ENCODE measurements at regions not wholly inside any gene's neighbourhood (a gene's known extent, or its start where the extent isn't known, plus 50 kb on each side); places are given as distances from the start of the nearest gene placed in this dataset.
"Not testable (repeated sequence)": the region's sequence is repeated elsewhere in the genome, so short reads cannot be mapped to it uniquely, and the experiment has no call there.

DNA sequence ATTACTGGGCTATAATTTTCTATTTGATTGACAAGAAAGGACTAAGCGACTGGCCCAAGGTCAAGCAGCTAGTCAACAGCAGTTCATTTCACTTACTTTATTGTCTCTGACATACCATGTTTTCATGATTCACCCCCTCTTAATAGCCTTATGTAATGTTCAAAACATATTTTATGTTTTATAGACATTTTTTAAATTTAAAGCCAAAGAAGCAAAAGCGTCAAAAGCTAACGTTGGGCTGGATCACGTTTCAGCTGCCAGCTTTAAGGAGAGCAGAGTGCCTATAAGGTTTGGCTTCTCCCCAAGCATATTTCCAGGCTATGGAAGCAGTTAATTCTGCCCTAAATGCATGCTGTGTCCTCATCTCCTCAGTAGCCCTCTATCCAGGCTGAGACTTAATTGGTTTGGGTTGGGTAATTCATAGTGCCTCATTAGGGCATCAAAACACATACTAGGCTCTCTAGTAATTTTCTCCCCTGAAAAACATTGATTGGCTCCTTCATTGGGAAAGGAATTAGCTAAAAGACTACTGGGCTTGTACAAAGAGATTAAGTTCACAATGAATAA lies 94.8 kb upstream of the CREB1 start:
- Histone ChIP-seq H3K4me1 (ENCODE audit: control insufficient read depth, insufficient read depth, low read length, poor library complexity, severe bottlenecking) (no peaks in the 10 kb centered on the region), H3K27ac (ENCODE audit: low read depth, low read length, severe bottlenecking) (no peak overlapping the region), H3K4me3 (ENCODE audit: extremely low read depth, insufficient read depth, low read length, poor library complexity, severe bottlenecking) (no peak overlapping the region), H3K9me3 (ENCODE audit: control insufficient read depth, low read length) (no peaks in the 10 kb centered on the region), H3K36me3 (ENCODE audit: control insufficient read depth, insufficient read depth, low read length) (no peaks in the 10 kb centered on the region)
- 85 to 94% methylated on average over 3 to 4 of the region's 4 CpGs for WGBS, 2 experiments (ENCODE audit: insufficient coverage in 2 of 2)

DNA sequence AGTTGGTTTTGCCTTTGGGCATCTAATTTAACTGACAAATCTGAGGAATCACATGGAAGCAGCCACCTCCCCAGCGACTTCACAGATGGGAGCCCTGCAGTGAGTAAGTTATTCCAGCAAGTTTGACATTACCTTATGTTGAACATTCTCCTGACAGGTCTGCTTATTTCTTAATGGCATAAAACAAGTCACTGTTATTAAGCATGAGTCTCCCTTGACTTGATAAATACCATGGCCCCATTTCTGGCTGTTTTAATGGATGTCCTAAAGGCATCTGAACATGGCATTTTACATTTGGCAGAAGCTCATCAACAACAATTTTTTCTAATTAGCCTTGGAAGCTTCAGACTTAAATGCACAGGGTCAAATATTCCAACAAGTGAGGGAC lies 92.6 kb upstream of the CREB1 start:
- 83% methylated on average over 1 of the region's 1 CpG for WGBS, 2 experiments (ENCODE audit: insufficient coverage in 2 of 2)
- Histone ChIP-seq H3K27ac (ENCODE audit: low read depth, low read length, severe bottlenecking) (no peak overlapping the region), H3K4me1 (ENCODE audit: control insufficient read depth, insufficient read depth, low read length, poor library complexity, severe bottlenecking) (no peaks in the 10 kb centered on the region), H3K36me3 (ENCODE audit: control insufficient read depth, insufficient read depth, low read length) (no peaks in the 10 kb centered on the region), H3K9me3 (ENCODE audit: control insufficient read depth, low read length) (no peaks in the 10 kb centered on the region), H3K4me3 (ENCODE audit: extremely low read depth, insufficient read depth, low read length, poor library complexity, severe bottlenecking) (no peak overlapping the region)

DNA sequence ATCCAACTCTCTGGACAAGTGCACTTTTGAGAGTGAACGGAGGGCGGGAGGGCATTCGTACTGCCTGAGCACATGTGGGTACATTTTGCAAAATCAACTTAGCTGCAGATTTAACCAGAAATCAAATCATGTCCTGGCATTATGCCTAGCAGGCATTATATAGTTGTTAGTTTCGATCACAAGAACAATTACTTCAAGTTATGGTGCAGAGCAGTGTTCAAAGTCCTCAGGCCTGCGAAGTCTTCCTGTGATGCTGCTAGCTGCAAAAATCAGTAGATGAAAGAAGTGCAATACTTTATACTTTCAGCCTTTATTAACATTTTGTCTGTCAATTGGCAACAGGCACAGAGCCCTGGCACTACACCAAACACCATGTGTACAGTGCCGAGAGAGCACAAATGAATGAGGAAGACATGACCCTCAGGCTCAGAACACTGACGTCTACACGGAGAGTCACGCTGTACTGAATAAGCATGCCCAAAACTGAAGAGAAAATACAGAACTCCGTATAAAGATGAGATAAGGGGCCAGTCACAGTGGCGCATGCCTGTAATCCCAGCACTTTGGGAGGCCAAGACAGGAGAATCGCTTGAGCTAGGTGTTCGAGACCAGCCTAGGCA lies 92.1 kb upstream of the CREB1 start:
- no peak overlapping the region for H3K4me3 ChIP-seq (ENCODE audit: extremely low read depth, insufficient read depth, low read length, poor library complexity, severe bottlenecking)
- no peaks in the 10 kb centered on the region for H3K36me3 ChIP-seq (ENCODE audit: control insufficient read depth, insufficient read depth, low read length)
- 95% methylated on average over 11 to 12 of the region's 13 CpGs for WGBS, 2 experiments (ENCODE audit: insufficient coverage in 2 of 2)
- H3K9me3 ChIP-seq (ENCODE audit: control insufficient read depth, low read length), result no peaks in the 10 kb centered on the region
- no peak overlapping the region for H3K27ac ChIP-seq (ENCODE audit: low read depth, low read length, severe bottlenecking)
- H3K4me1 ChIP-seq (ENCODE audit: control insufficient read depth, insufficient read depth, low read length, poor library complexity, severe bottlenecking), result no peaks in the 10 kb centered on the region

DNA sequence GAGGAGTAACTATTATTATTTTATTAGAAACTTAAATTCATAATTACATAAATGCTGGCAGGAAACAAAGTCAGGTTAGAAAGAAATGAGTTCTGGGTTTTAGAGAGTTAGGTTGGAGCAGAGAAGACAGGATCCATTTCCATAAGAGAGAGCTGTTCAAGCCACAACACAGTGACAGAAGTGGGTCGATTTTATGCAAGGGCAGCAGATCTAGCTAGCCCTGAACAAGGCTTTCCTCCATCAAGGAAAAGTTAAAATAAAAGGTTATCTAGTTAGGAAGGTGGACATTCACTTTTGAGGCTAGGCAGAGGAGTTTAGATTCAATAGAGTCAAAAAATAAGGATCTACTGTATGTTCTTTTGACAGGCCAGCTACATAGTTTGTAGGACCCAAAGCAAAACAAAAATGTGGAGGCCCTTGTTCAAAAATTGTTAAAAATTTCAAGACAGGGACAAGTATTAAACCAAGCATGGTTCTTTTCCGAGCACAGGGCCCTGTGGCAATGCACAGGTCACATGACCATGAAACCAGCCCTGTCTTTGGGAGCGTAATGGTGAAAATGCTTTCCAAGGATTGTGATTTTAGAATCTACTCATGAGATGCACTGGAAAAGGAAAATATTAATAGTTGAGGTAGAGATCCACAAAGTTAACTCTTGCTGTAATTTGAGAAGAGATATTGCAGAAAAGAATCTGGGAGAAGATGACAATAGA lies 91.2 kb upstream of the CREB1 start:
- Histone ChIP-seq H3K9me3 (ENCODE audit: control insufficient read depth, low read length) (no peaks in the 10 kb centered on the region), H3K4me3 (ENCODE audit: extremely low read depth, insufficient read depth, low read length, poor library complexity, severe bottlenecking) (no peak overlapping the region), H3K4me1 (ENCODE audit: control insufficient read depth, insufficient read depth, low read length, poor library complexity, severe bottlenecking) (no peaks in the 10 kb centered on the region), H3K27ac (ENCODE audit: low read depth, low read length, severe bottlenecking) (no peak overlapping the region), H3K36me3 (ENCODE audit: control insufficient read depth, insufficient read depth, low read length) (no peaks in the 10 kb centered on the region)
- WGBS, 2 experiments (ENCODE audit: insufficient coverage in 2 of 2), result 85 to 91% methylated on average over 2 to 3 of the region's 3 CpGs

DNA sequence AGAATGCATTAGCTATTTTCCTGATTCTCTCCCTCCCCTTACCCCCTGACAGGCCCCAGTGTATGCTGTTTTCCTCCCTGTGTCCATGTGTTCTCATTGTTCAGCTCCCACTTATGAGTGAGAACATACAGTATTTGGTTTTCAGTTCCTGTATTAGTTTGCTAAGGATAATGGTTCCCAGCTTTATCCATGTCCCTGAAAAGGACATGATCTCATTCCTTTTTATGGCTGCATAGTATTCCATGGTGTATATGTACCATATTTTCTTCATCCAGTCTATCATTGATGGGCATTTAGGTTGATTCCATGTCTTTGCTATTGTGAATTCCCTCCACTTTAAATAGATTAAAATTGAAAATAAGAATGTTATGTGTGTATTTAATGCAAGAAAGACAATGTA lies 89.9 kb upstream of the CREB1 start:
- H3K36me3 ChIP-seq (ENCODE audit: control insufficient read depth, insufficient read depth, low read length); H3K4me1 ChIP-seq (ENCODE audit: control insufficient read depth, insufficient read depth, low read length, poor library complexity, severe bottlenecking); H3K4me3 ChIP-seq (ENCODE audit: extremely low read depth, insufficient read depth, low read length, poor library complexity, severe bottlenecking); H3K27ac ChIP-seq (ENCODE audit: low read depth, low read length, severe bottlenecking); H3K9me3 ChIP-seq (ENCODE audit: control insufficient read depth, low read length): not testable (repeated sequence)

DNA sequence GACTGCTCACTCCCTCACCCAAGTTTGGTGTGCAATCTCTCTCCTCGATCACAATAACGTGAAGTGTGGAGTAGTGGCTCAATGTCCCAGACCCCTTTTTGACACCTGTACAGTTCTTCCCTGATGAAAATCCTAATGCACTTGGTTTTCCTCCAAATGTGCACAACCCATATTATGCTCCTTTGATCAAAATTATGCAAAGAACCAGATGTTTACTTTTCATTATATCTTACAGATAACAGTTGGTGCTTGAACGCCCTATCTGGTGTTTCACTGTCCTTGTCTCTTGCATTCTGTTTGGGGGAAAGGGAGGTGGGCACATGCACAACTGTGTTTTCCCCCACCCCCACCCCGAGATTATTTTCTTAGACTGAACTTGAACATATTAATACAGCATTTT lies 85.0 kb upstream of the CREB1 start:
- Histone ChIP-seq H3K4me1 (ENCODE audit: control insufficient read depth, insufficient read depth, low read length, poor library complexity, severe bottlenecking) (no peaks in the 10 kb centered on the region), H3K36me3 (ENCODE audit: control insufficient read depth, insufficient read depth, low read length) (no peaks in the 10 kb centered on the region), H3K9me3 (ENCODE audit: control insufficient read depth, low read length) (no peaks in the 10 kb centered on the region), H3K4me3 (ENCODE audit: extremely low read depth, insufficient read depth, low read length, poor library complexity, severe bottlenecking) (no peak overlapping the region), H3K27ac (ENCODE audit: low read depth, low read length, severe bottlenecking) (no peak overlapping the region)
- 100% methylated on average over 2 of the region's 4 CpGs for WGBS, 2 experiments (ENCODE audit: insufficient coverage in 2 of 2)

DNA sequence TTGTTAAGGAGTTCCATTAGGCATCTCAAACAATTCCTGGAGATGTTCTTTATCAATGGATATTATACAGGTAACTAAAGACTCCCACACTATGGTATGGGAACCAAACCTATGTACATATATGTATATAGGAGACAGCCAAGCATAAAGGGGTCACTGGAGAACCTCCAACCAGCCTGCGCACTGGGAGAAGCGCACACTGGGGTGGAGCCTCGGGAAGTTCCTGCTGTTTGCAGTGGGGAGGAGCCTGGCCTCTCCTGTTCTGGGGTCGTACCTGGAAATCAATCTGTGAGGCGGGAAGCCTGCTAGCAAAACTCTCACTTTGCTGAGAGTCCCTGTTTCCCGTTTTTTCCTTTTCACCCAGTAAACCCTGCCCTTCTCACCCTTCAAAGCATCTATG lies 83.1 kb upstream of the CREB1 start:
- H3K4me1 ChIP-seq (ENCODE audit: control insufficient read depth, insufficient read depth, low read length, poor library complexity, severe bottlenecking), result no peaks in the 10 kb centered on the region
- WGBS, 2 experiments (ENCODE audit: insufficient coverage in 2 of 2), result 70 to 73% methylated on average over 5 of the region's 6 CpGs
- no peak overlapping the region for H3K4me3 ChIP-seq (ENCODE audit: extremely low read depth, insufficient read depth, low read length, poor library complexity, severe bottlenecking)

DNA sequence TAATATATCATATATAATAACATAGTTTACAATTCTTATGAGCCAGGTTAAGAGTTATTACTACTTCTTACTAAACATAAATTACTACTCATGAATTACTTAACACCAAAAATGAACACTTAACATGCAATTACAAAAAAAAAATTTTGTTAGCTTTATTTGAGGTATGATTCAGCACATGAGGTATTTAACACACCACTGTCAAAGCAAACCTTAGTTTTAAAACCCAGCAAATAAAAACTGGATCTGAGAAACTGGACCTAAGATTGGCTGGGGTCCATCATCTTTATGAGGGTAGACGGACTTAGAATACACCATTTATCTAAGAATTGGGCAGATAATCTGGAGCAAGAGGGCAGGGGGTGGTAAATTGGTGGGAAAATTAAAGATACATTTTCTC lies 81.8 kb upstream of the CREB1 start:
- H3K9me3 ChIP-seq (ENCODE audit: control insufficient read depth, low read length), result no peaks in the 10 kb centered on the region
- WGBS, 2 experiments (ENCODE audit: insufficient coverage in 2 of 2), result 100% methylated on average over 1 of the region's 1 CpG; no CpG with 5 or more reads in 1 of the 2 experiments
- H3K36me3 ChIP-seq (ENCODE audit: control insufficient read depth, insufficient read depth, low read length), result no peaks in the 10 kb centered on the region
- no peak overlapping the region for H3K4me3 ChIP-seq (ENCODE audit: extremely low read depth, insufficient read depth, low read length, poor library complexity, severe bottlenecking)
- no peaks in the 10 kb centered on the region for H3K4me1 ChIP-seq (ENCODE audit: control insufficient read depth, insufficient read depth, low read length, poor library complexity, severe bottlenecking)
- no peak overlapping the region for H3K27ac ChIP-seq (ENCODE audit: low read depth, low read length, severe bottlenecking)

More for the DNA sequence above, 83.1 kb upstream of the CREB1 start:
- no peaks in the 10 kb centered on the region for H3K9me3 ChIP-seq (ENCODE audit: control insufficient read depth, low read length)
- H3K27ac ChIP-seq (ENCODE audit: low read depth, low read length, severe bottlenecking), result no peak overlapping the region
- no peaks in the 10 kb centered on the region for H3K36me3 ChIP-seq (ENCODE audit: control insufficient read depth, insufficient read depth, low read length)

DNA sequence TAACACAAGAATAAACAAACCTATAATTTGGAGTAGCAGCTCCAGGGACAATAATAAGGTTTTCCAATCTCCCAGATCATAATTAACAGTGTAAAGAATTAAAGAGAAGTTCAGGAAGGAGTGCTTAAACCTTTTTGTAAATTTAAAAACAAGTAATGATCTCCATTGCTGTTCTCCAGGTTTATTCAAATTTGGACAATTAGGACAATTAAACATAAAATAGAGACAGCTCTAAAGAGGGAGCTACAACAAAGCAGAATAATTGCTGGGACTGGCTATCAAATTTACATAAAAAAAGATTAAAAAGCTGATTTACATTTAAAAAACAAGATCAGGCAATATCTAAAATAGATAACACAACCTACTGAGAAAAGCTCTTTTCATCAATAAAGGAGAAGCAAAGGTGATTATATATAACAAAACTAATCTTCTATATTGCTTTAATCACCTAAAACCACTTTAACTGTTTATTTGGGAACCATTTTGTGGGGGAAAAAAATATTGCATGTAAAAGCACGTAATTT lies 80.1 kb upstream of the CREB1 start:
- no peaks in the 10 kb centered on the region for H3K9me3 ChIP-seq (ENCODE audit: control insufficient read depth, low read length)
- no peak overlapping the region for H3K4me3 ChIP-seq (ENCODE audit: extremely low read depth, insufficient read depth, low read length, poor library complexity, severe bottlenecking)
- H3K27ac ChIP-seq (ENCODE audit: low read depth, low read length, severe bottlenecking), result no peak overlapping the region
- WGBS, 2 experiments (ENCODE audit: insufficient coverage in 2 of 2), result no CpG with 5 or more reads among the region's 1 CpG
- H3K36me3 ChIP-seq (ENCODE audit: control insufficient read depth, insufficient read depth, low read length), result no peaks in the 10 kb centered on the region
- H3K4me1 ChIP-seq (ENCODE audit: control insufficient read depth, insufficient read depth, low read length, poor library complexity, severe bottlenecking), result no peaks in the 10 kb centered on the region

DNA sequence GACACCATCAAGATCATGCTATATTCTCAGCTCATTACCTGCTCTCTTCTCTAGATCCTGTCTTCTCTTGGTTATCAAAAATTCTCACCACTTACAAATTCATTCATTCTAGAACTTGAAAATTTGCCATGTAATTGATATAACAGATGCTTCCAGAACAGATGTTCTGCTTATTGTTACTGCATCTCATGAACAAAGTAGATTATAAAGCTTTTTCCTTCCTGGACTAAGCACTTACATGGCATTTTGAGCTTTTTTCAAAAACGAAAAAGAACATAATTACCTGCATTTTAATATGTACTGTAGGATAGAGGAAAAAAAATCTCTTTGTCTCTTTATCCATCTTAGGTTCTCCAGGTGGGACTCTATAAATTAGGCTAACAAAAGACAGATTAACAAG lies 79.6 kb upstream of the CREB1 start:
- Histone ChIP-seq H3K4me3 (ENCODE audit: extremely low read depth, insufficient read depth, low read length, poor library complexity, severe bottlenecking) (no peak overlapping the region), H3K9me3 (ENCODE audit: control insufficient read depth, low read length) (no peaks in the 10 kb centered on the region), H3K27ac (ENCODE audit: low read depth, low read length, severe bottlenecking) (no peak overlapping the region), H3K36me3 (ENCODE audit: control insufficient read depth, insufficient read depth, low read length) (no peaks in the 10 kb centered on the region), H3K4me1 (ENCODE audit: control insufficient read depth, insufficient read depth, low read length, poor library complexity, severe bottlenecking) (no peaks in the 10 kb centered on the region)
- no CpG with 5 or more reads among the region's 1 CpG for WGBS, 2 experiments (ENCODE audit: insufficient coverage in 2 of 2)

DNA sequence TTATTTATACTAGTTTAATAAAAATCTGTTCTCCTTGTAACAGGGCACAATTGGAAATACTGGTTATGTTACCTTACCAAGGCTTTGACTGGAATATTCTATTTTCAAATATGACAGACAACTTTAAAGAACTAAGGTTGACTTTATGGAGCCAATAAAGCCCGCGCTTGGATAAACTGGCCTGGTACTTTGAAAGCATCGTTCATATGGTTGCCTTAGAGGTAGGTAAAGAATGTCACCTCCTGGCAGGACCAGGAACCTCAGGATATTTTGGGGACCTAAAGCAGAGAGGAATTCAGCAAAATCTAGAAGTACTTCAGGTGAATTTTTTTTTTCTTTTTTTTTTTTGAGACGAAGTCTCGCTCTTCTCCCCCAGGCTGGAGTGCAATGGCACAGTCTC lies 71.2 kb upstream of the CREB1 start:
- 92 to 94% methylated on average over 3 to 4 of the region's 5 CpGs for WGBS, 2 experiments (ENCODE audit: insufficient coverage in 2 of 2)
- Histone ChIP-seq H3K4me3 (ENCODE audit: extremely low read depth, insufficient read depth, low read length, poor library complexity, severe bottlenecking) (no peak overlapping the region), H3K36me3 (ENCODE audit: control insufficient read depth, insufficient read depth, low read length) (no peaks in the 10 kb centered on the region), H3K9me3 (ENCODE audit: control insufficient read depth, low read length) (no peaks in the 10 kb centered on the region), H3K27ac (ENCODE audit: low read depth, low read length, severe bottlenecking) (no peak overlapping the region), H3K4me1 (ENCODE audit: control insufficient read depth, insufficient read depth, low read length, poor library complexity, severe bottlenecking) (no peaks in the 10 kb centered on the region)
